GM12865 (cell line): ENCODE measurements at regions not wholly inside any gene's neighbourhood (a gene's known extent, or its start where the extent isn't known, plus 50 kb on each side); places are given as distances from the start of the nearest gene placed in this dataset.

Experiments
- DNase-seq: peaks from one replicate; pipeline ENCODE4 v3.0.0; 2010; ENCODE audit warnings: low read depth
- H3K4me3 ChIP-seq: 2 replicates; pipeline ENCODE4 v1.5.1; 2011; ENCODE audit warnings: mild to moderate bottlenecking, low read depth, low read length, control low read depth
- TF ChIP-seq, protein P1 (sequence below): IDR thresholded peaks from 2 replicates; pipeline ENCODE4 v1.5.1; 2011; ENCODE audit warnings: low read length, control low read depth, low read depth, inconsistent platforms; ENCODE audit not compliant: insufficient read depth; ENCODE audit errors: missing control alignments

DNA sequence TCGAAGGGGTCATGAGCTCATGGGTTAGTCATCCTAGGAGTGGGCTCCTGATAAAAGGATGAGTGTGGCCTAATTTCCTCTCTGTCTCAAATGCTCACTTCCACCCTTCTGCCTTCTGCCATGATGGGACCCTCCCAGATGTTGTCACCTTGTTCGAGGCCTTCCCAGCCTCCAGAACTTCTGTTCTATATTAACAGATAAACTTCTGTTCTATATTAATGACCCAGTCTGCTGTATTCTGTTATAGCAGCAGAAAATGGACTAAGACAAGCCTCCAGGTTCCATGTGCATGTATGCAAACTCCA is 583.2 kb downstream of the GLRX3 start:
- no peak for DNase-seq
- TF ChIP-seq, protein P1, sequence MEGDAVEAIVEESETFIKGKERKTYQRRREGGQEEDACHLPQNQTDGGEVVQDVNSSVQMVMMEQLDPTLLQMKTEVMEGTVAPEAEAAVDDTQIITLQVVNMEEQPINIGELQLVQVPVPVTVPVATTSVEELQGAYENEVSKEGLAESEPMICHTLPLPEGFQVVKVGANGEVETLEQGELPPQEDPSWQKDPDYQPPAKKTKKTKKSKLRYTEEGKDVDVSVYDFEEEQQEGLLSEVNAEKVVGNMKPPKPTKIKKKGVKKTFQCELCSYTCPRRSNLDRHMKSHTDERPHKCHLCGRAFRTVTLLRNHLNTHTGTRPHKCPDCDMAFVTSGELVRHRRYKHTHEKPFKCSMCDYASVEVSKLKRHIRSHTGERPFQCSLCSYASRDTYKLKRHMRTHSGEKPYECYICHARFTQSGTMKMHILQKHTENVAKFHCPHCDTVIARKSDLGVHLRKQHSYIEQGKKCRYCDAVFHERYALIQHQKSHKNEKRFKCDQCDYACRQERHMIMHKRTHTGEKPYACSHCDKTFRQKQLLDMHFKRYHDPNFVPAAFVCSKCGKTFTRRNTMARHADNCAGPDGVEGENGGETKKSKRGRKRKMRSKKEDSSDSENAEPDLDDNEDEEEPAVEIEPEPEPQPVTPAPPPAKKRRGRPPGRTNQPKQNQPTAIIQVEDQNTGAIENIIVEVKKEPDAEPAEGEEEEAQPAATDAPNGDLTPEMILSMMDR, result no peak
- H3K4me3 ChIP-seq, result no peak overlapping the region

DNA sequence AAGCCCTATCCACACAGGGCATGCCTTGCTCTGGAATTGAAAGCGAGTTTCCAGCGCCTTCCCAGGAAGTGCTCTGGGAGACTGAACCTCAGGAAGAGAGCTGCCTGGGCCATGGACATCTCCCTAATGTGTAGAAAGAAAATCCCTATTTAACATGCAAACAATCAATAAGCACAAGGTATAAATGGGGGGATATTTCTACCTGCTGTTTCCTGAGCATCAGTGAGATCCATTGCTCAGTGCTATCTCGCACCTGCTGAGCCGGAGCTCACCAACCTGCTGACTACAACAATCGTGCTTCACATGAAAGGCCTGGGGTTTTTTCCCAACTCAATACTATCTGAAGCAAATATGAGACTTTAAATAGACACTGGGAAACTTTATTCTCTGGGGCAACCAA is 584.0 kb downstream of the GLRX3 start:
- TF ChIP-seq, protein P1, result no peak
- no peak for DNase-seq
- H3K4me3 ChIP-seq, result no peak overlapping the region

DNA sequence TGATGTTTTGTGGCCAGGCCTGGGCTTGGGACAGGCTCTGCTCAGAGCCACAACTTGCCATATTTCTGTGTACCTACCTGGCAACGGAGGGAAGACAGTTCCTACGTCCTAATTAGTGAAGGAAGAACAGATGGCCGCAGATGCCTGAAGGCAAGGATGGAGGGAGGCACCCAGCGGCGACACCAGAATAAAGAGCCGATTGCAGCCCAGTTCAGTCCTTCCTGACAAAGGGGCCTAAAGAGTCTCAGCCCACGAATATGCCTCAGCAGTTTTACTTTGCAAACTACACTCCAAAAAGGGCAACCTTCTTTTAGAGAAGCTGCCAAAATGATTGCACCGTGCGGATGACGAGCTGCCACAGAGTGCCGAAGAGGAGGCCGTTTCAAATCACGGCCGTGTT is 585.8 kb downstream of the GLRX3 start:
- DNase-seq, result no peak
- no peak overlapping the region for H3K4me3 ChIP-seq
- TF ChIP-seq, protein P1, result no peak

DNA sequence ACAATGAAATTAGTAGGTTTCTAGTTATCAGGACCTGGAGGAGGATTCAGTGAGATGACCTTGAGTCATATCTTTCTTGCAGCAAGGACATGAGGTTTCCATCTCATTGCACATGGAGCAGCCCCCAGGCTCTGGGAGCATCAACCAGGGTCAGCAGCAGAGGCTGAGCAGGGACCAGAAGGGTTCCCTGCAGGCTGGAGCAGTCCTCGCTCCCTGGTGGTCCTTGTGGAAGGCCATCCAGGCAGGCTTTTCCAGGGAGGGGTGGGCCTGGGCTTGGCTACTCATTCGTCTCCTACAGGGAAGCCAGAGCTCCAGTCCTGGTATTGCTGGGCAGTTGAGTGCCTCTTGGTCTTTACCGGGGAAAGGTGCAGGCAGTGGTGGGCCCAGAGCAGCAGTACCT is 587.5 kb downstream of the GLRX3 start:
- TF ChIP-seq, protein P1, result no peak
- DNase-seq, result no peak

DNA sequence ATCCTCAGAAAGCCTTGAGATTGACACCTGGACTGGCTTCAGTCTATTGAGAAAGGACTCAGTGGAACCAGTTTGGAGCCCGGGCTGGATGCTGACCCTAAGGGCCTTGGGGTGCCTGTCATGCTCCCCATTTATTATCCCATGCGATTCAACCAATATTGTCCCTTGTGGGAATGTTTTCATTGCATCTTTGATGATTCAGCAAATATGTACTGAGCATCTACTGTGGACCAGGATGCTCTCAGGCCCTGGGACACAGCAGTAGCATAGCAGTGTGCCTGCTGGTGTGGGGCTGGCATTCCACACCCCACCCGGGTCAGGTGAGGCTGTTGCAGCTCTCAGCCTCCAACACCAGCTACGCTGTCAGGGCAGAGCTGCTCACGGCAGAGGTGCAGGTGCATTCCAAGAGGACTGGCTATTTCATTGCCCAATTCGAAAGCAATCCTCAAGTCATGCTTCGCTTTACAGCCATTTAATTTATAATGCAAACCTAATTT is 586.0 kb downstream of the TCERG1L start:
- no peak for DNase-seq
- TF ChIP-seq, protein P1, result no peak
- no peak overlapping the region for H3K4me3 ChIP-seq

More for the DNA sequence above, 587.5 kb downstream of the GLRX3 start:
- H3K4me3 ChIP-seq, result no peak overlapping the region

DNA sequence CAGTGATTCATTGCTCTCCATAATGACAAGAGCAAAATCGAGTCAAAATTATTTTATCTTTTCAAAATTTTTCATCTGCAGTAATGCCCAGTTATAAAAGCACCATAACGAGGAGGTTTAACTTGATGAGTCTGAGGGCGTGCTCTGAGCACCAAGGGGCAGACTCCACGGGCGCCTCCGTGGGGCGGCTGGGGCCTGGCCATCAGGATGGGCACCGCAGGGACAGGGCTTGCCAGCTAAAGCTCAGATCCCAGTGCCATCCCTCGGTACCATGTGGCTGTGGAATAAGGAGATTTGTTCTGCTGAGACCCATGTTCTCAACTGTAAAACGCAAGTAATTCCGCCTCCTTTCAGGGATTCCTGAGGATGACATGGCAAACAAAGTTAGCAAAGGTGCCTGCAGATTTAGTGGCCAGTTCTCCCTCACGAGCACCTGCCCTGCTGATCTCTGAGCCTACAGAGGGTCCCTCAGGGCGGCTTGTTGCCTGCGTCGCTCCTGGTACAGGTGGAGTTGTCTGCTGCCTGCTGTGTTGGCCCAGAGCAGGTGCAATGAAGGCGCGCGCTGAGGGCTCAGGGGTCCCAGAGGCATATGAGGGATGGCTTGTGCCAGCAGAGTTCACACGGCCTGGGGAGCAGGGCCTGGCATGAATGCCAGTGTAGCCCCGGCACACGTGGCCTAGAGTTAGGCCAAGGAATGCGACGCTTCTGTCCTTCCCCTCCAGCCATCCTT is 584.4 kb downstream of the TCERG1L start:
- H3K4me3 ChIP-seq, result no peak overlapping the region
- no peak for DNase-seq
- TF ChIP-seq, protein P1, result no peak
